ENCODE measurements at regions not wholly inside any gene's neighbourhood (a gene's known extent, or its start where the extent isn't known, plus 50 kb on each side); places are given as distances from the start of the nearest gene placed in this dataset.

GRCh38 chr15:36390491-36390890, 188.9 kb upstream of the CDIN1 start:
- no peak for TF ChIP-seq POLR2AphosphoS5 (IDR thresholded peaks at IDR 0.05)
- TF ChIP-seq POLR2A (IDR thresholded peaks at IDR 0.05): no peak
- TF ChIP-seq EP300 (IDR thresholded peaks at IDR 0.05): no peak
